CD4-positive, alpha-beta T cell treated with Interleukin-17A for 1 hour (primary cell): ENCODE measurements at regions not wholly inside any gene's neighbourhood (a gene's known extent, or its start where the extent isn't known, plus 50 kb on each side); places are given as distances from the start of the nearest gene placed in this dataset.
"Not testable (repeated sequence)": the region's sequence is repeated elsewhere in the genome, so short reads cannot be mapped to it uniquely, and the experiment has no call there.

Experiments used
- DNase-seq: peaks from one replicate; pipeline ENCODE4 v3.0.0-alpha.2; 2020

DNA sequence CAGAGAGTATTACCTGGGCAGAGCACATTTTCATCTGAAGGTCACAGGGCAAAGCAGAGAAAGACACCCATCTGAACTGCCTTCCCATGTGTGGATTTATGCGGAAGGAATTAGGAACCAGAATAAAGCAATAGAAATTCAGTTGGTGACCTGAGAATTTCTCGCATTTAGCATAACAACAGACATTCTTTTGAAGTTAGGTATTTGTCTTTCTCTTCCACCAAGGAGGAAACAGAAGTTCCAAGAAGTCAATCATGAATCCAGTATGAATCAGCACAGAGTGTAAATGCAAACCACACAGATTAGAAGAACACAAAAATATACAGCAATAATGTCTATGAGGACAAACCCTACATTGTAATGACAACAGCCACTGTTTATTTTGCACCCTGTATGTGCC, 515.2 kb upstream of the BRINP1 start:
- DNase-seq, result no peak

DNA sequence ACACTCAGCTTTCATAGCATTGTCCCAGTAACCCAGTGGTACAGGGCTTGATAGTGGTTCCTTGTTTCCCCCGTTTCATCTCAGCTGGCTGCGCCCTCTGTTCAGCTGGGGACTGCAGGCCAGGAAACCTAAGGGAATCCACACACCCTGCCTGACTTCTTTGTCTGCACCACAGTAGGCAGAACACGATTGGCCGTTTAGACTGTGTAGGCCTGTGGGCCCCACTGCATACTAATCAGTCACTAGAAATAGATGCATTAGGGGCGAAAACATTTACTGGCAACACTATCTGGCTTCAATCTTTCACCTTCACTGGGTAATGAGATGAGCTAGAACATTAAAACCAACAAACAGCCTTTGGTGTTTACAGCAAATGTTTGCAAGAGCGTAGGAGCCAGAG, 512.7 kb upstream of the BRINP1 start:
- DNase-seq, result no peak

DNA sequence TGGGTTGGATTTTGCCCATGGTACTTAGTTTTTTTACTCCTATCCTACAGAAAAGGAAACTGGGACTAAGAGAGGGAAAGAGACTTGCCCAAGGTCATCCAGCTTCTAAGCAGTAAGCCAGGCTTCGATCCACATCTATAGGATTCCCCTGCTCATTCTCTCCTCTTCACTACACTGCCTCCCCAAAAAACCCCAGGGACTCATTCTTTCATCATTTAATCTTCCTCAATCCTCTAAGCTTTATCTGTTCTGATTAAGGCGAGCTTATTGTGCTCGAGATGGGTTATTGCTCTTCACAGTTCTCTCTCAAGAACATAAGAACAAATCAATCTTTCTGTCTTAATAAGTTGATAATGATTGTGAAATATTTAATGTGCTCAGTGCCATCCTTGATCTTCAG, 511.1 kb upstream of the BRINP1 start:
- no peak for DNase-seq

GRCh38 chr9:119877306-119877705, 508.1 kb upstream of the BRINP1 start:
- DNase-seq, result no peak

GRCh38 chr9:119873877-119874276, 504.6 kb upstream of the BRINP1 start:
- DNase-seq, result no peak

GRCh38 chr9:119870251-119870650, 501.0 kb upstream of the BRINP1 start:
- not testable (repeated sequence) for DNase-seq

DNA sequence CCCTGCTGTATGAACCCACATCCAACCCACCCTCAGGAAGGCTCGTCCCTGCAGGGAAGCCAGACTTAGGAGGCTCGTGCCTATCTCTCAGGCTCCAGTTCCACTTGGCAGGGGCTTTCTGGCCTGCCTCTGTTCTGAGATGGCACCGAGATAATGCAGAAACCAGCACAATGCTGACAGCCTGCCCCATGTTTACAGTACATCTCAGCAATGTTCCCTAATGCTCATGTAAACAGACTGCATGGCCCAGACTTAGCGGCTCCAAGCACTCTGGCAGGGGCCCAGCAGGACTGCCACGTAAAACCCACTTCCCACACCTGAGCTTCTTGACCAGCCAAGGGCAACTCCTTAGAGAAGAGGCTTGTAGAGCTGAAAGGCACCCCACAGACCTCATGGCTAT, 499.5 kb upstream of the BRINP1 start:
- DNase-seq, result no peak

GRCh38 chr9:119861842-119862241, 492.6 kb upstream of the BRINP1 start:
- DNase-seq, result no peak

GRCh38 chr9:119859128-119859527, 489.9 kb upstream of the BRINP1 start:
- DNase-seq, result no peak

DNA sequence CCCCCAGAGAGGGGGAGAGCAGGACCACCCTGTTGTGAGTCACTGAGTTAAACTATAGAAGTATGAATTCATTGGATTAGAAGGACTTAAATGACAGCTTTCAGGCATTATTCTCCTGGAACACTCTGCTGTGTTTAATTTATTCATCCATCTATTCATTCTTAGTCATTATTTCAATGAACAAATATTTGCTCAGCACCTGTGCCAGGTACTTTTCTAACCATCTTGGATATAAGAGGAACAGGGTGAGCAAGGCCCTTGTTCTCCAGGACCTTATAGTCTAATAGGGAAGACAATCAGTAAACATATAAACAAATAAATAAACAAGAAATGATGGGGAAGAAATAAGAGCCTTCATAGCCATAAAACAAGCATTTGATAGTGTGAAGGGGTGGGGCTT, 483.9 kb upstream of the BRINP1 start:
- no peak for DNase-seq

- DNase-seq, result no peak
These were observed 483.2 kb upstream of the BRINP1 start for GRCh38 chr9:119852390-119852789.

DNA sequence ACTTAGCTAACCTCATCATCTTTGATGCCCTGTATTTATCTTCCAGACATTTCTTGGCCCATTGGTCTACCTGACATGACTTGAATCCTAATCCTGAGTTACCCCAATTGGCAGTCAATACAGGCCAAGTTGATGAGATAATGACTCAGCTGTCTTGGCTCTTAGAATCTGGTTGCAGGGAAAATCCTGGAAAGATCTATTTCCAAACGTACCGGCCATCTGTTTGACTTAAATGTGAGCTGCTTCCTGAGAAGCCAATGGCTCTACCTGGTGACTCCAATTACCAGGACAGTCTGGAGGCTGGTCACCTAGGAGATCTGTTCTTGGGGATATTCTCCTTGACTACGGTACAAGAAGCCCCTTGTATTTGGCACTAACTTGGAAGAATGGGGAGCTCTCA, 475.2 kb upstream of the BRINP1 start:
- no peak for DNase-seq

- no peak for DNase-seq
These were observed 471.8 kb upstream of the BRINP1 start for GRCh38 chr9:119841016-119841415.

DNA sequence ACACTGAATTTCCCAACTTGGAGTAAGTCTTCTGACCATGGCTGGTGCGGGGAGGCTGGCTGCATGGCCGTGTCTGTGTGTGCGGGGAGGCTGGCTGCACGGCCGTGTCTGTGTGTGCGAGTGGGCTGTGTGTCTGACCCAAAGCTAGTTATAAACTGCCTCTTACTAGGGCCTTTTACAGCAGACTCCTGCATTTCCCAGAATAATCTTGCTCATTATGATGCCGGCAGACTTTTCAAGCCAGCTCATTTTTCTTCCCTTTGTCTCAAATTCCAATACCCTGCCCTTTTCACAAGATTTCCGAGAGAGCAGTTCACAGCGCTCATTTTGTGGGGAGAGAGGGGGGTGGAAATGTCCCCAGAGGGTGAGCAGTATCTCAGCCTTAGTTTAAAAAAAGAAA, 470.7 kb upstream of the BRINP1 start:
- no peak for DNase-seq

DNA sequence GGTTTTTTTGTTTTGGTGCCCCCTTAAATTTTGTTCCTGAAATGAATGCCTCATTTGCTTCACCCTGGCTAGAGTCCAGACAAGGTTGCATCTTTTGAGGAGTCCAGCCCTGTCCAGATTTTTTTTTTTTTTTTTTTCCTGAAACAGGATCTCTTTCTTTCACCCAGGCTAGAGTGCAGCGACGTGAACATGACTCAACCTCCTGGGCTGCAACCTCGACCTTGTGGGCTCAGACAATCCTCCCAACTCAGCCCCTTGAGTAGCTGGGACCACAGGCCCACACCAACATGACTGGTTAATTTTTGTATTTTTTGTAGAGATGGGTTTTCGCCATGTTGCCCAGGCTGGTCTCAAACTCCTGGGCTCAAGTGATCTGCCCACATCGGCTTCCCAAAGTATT, 469.0 kb upstream of the BRINP1 start:
- DNase-seq, result no peak

GRCh38 chr9:119836036-119836435, 466.8 kb upstream of the BRINP1 start:
- DNase-seq, result no peak

DNA sequence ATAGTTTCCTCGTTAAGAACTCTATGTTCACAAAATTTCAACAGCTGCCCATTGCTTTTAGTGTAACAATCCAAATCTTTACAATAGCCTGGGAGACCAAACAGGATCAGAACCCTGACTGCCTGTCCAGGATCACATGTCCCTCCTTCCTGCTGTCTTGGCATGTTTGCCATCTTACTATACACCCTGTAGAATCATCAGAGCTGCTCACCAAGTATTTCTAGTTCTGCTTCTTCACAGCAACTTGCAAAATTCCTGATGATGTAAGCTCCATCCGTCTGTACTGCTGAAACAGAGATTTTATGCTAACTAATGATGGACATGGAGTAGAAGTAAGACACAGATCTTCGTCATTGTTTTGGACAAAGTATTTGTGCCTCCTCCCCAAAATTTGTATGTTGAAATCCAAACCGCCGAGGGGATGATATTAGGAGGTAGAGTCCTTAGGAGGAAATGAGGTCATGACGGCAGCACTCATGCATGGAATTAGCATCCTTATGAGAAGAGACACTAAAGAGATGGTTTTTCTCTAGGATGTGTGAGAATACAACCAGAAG, 464.9 kb upstream of the BRINP1 start:
- DNase-seq, result no peak

GRCh38 chr9:119831309-119831708, 462.1 kb upstream of the BRINP1 start:
- no peak for DNase-seq

DNA sequence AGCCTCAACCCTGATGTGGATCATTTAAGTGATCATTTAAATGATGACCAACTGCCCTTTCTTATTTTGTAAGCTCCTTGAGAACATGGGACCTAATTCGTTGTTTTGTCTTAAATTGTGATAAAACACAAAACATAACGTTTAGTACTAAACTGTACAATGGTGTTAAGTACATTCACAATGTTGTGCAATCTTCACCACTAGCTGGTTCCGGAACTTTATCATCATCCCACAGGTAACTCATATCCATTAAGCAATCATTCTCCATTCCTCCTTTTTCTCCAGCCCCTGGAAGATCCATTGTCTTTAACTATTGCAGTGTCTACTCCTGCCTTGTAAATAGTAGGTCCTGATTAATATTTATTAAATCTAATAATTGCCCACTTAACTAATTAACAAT, 460.5 kb upstream of the BRINP1 start:
- no peak for DNase-seq

DNA sequence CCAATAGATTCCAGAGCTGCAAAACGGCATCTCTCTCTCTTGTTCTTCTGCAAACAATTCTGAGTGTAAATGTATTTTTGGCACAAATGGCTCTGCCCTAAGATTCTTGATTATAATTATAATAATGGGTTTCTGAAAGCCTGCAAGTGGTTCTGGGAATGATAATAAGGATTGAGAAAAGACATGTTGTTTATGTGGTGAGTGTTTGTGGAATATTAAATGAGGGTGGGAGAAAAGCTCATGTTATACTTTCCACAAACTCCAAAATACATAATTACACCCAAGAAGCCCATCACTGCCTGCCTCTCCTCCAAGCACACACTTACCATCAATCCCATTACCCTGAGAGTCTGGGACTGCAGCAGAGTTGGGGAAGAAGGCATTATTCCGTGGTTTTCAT, 460.0 kb upstream of the BRINP1 start:
- no peak for DNase-seq

DNA sequence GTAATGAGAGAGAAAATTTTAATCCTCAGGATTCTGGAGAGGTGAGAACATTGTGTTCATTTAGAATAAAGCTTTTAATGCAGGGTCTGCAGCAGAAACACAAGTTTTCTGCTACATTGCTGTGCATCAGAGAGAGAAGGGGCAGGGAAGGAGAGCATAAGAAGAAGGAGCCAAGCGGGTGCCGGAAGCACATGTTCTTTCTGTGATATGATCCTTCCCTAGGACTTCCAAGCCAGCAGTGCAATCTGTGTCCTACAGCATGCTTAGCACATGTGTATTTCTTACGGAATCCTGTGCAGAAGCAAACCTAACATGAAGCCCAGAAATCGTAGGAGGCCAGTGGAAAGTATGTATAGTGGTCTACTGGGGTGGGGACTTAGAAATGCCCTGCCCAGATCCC, 458.3 kb upstream of the BRINP1 start:
- DNase-seq, result no peak

DNA sequence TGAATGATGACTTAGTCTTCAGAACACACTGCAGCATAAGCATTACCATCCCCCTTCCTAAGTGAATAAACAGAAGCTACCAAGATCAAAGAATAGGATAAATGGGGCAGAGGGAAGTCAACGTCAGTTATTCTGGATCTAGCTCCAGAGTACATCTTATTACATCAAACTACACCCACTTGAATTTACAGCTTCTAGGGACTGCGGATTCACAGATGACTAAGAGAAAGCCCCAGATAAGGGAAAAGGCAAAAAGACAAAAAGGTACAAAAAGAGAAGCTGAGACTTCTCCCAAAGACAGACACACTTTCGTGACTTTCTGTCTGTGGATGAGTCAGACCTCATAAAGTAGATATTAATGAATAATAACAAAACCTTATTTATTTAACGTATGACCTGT, 457.9 kb upstream of the BRINP1 start:
- no peak for DNase-seq

DNA sequence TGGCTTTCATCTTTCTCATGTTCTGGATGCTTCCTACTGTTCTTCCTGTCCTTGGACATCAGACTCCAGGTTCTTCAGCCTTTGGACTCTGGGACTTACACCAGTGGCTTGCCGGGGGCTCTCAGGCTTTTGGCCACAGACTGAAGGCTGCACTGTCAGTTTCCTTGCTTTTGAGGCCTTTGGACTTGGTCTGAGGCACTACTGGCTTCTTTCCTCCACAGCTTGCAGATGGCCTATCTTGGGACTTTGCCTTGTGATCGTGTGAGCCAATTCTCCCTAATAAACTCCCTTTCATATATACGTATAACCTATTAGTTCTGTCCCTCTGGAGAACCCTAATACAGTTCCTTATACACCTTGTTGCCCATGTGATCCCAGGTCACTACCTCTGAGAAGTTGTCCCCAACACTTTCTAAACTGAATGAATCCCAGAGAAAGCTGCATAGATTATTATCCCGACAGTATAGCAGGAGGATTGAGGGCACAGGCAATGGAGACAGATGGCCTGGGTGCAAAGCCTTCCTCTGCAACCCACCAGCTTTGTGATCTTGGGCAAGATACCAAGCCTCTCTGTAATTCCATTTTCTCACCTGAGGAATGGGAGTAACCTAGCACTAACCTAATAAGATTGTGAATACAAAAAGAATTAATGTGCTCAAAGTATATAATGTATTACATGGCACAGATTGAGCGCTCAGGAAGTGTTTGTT, 449.6 kb upstream of the BRINP1 start:
- DNase-seq, result no peak

GRCh38 chr9:119810645-119811429, 441.6 kb upstream of the BRINP1 start:
- DNase-seq, result no peak
